ENCODE measurements at regions not wholly inside any gene's neighbourhood (a gene's known extent, or its start where the extent isn't known, plus 50 kb on each side); places are given as distances from the start of the nearest gene placed in this dataset.

DNA sequence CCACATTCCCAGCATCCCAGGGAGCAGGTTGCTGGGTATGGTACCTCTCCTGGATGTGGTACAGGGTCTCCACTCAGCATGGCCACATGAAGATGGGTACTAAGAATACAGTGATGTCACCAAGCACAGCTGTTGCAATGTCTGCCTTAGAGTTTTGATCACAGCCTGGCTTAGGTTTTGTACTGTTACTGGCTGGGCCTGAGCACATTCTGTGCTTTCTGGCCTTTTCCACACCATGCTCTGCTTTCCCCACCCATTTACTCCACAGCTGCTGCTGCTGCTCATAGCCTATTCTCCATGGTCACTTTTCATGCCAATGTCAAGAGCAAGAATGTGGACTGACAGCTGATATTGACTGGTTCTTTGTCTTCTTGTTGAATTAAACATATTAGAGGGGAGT, 481.9 kb downstream of the ARHGEF28 start:
- DNase-seq = no peak

DNA sequence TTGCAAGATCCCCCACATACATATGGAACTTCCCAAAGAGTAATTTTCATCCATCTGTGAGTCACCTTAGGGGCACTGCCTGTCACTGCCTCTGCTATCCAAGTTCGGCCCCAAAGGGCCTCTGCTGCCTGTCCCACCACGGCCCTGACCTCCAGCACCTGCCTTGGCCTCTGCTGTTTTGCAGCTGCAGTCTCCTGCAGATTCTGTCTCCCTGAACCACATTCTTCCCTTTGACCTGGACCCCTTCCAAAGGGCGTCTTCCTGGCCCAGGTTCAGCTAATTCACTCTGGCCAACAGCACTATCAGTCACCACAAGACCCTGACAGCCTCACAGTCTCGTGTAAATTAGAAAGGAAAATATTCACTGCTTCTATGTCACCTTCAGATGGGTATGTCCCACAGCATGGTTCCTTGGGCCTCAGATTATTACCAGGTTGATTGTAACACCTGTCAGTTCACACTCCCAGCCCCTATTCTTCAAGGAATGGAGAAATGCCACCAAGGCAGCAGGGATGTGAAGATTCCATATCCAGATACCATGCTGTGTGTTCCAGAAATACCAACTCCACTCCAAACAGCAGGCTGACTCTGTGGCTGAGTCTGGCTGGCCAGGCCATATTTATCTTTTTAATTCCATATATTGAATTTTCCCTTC, 479.3 kb downstream of the ARHGEF28 start:
- no peak for DNase-seq

DNA sequence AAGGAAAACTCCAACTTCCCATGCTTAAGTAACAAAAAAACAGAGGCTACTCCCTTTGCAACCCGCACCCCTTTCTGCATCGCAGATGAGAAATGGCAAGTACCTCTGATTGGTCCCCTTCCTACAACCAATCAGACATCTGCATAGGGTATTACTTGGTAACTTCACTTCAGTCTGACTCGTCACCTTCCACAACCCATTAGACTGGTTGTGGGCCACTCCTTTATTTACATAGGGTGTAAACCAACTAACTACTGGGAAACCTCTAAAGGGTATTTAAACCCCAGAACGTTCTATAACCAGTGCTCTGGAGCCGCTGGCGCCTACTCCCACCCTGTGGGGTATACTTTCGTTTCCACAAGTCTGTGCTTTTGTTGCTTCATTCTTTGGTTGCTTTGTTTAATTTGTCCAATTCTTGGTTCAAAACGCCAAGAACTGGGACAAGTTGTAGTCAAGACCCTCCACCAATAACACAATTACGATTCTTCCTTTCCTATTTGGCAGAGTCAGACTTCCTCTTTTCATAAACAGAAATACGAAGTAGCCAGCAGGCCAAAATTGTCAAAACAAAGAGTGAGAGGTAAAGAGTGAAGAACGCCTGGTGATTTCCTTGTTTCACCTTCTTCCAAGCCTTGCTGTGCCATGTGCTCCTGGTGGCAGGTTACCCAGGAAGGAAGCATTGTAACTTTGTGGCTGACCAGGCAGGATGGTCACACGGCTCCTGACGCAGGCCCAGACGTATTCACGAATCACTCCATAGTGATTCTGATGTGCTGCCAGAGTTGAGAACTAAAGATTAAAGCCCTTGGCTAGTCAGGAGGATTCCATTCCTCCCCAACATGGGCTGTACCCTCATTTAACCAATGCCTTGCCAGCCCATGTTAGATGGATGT, 477.4 kb downstream of the ARHGEF28 start:
- no peak for DNase-seq

DNA sequence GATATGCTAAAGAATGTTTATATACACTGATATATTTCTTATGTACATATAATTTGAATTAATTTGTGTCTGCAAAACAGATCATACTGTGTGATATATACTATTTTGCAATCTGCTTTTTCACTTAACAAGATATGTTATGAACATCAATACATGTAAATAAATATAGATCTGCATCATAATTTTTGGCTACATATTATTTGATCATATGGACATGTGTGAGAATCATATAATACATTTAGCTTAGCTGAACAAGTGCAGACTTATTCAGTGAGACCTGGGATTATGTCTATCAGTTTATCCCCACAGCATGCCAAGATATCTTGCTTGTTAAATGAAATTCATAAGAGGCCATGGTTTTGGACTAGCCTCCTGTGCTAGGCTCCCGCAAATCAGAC, 474.3 kb downstream of the ARHGEF28 start:
- DNase-seq = no peak

DNA sequence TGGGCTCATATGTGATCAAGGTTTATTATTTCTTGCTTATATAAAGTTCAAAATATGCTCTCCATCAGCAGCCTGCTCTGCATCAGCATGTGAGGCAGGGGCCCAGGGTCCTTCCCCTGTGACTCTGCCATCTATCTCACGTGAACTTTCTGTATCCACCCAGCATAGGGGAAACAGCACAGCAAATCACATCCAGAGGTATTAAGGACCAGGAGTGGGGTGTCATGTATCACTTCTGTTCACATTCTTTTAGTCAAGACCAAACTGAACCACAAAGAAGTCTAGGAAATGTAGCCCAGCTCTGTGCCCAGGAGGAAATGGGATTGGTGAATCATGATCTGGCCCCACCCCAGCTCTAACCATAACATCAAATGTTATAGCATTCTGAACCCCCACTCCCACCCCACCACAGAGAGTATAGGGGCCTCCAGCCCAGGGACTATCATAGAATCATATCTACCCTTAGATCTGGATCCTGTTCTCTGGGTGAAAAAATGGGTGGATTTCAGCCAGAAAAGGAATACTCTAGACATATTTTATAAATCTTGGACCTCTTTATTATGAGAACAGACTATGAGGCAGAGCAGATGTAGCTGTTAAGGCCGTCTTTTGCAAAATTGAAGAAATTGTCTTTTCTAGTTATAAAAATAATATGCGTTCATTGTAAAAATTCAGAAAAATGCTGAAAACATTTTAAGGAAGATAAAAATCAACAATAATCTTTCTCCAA, 473.7 kb downstream of the ARHGEF28 start:
- DNase-seq = no peak

DNA sequence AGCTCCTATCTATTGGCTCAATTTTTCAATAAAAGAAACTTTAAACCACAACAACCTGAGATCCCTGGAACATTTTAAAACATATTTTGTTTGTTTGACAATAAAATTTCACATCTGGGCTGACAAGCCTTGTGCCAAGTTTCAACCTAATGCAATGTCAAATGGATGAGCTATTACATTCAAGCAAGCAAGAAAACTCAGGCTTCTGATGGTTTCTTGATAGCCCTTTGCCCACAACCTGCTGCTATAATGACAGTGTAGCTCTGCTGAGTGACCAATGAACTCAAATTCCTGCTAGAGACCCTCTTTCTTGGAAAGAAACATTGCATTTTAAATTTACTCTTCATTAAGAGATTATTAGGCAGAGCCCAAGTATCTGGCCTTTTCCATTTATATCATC, 472.9 kb downstream of the ARHGEF28 start:
- no peak for DNase-seq

DNA sequence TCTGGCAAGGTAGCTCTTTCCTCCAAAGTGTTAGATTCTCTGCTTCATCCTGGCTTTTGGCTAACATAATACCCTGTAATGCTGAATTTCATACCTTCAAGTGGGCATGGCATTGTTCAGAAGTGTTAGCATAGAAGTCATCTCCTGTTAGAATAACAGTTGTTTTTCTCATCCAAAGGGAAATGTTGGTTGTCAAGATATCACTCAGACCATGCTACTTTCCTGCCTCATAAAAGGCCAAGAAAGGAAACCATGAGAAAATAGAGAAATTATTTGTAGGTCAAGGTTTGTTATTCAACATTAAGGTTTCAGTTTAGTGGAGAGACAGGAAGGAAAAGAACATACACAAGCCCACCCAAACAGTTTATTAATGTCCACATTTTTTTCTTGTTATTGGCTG, 472.5 kb downstream of the ARHGEF28 start:
- no peak for DNase-seq

DNA sequence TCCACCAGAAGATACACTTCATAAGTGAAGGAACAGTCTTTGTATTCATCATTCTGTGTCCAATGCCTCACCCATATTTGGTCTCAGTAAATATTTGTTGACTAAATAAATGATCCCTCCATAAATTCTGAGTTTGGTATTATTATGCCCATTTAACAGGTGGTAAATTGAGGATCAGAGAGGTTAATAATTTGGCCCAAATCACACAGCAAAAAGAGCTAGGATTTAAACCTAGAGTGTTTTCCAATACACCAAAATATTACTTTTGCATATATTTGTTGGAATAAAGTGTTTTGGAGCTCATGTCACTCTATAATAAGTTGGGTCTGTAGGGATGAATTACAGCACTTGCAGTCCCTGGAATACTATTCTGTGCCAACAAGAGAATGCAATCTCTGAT, 470.3 kb downstream of the ARHGEF28 start:
- DNase-seq = no peak

DNA sequence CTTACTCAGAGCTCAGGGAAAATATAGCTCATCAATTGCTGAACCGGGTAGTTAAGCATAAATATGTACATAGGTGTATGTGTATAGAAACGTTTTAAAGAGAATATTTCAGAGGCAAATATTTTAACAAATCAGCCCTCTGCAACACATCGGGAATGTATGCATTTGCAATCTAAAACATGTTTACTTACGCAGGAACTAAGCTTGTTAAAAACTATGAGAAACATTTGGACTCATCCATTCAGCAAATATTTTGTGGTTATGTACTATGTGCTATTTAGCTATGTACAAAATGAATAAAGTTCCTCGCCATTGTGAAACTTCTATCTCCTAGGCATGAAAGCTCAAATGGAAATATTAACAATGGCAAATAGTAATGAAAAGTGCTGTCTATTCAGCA, 469.9 kb downstream of the ARHGEF28 start:
- DNase-seq = no peak

DNA sequence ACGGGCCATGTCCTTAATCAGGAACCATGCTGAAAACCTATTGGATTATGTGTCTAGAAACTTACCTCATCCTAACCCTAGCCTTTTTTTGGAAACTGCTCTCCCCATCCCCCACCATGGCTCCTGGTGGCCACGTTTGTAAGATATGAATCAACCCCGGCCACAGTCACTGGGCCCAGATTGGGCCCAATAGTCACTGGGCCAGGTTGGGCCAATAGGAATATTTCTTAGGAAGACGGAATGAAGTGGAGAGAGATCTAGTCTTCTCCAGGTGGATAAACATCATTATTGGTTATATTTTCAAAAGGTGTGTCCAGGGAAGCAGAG, 468.7 kb downstream of the ARHGEF28 start:
- no peak for DNase-seq

DNA sequence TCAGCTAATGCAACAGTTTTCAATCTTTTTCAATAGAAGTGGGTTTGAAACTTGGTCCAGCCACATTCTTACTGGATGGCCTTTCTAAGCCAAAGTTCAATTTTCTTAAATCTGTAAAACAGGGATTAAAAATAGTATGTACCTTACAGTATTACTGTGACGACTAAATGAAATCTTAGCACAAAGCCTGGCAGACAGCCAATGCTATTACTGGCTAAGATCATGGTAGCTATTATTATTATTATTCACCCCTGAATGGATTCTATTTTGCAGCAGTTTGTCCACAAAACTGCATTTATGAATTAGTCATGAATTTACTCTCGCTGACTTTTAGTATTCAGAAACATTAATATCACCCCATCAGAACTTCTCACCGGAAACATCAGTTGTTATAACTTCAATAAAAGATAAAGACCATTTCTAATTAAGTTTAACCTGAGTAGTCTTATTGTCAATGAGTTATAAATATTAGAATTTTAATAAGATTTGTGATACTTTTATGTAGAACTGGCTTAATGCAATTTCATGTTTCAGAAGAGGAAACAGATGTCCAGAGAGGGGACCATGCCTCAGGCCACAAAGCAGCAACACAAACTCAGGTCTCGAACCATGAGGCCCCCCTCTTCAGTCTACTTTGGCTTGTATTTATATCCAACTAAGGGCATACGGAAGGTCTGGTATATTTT, 468.2 kb downstream of the ARHGEF28 start:
- no peak for DNase-seq

DNA sequence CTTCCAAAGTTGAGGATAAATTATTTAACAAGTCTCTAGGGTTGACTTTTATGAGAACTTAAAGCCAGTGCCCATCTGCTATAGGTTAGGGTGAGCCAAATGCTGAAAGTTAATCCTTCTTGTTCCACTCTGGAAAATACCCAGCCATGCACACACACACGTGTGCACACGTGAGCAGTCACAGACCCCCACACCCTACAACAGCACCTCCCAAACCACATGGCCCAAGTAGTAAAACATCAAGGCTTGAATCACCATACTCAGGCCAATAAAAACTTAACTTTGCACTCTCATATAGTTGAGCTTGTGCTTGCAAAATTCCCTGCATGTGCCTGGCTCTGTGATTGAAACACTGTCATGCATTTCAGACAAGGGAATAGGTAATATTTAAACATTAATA, 467.6 kb downstream of the ARHGEF28 start:
- DNase-seq = no peak

DNA sequence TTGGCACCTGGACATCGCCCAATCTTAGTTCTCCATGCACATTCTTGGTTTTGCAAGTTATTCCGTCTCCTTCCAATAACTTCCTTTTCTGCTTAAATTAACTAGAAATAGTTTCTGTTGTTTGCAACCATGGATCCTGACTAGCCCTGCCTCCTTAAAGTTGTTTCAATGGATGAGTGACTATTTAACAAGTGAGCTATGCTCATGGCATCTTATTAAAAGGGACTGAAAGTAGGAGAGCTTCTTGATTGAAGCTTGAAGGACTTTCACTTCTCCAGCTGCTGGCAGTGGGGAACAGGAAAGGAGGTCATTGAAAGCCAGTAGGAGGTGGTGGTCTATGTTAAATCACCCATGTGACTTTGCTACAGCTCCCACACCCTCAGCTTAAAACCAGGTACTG, 466.8 kb downstream of the ARHGEF28 start:
- DNase-seq = no peak

DNA sequence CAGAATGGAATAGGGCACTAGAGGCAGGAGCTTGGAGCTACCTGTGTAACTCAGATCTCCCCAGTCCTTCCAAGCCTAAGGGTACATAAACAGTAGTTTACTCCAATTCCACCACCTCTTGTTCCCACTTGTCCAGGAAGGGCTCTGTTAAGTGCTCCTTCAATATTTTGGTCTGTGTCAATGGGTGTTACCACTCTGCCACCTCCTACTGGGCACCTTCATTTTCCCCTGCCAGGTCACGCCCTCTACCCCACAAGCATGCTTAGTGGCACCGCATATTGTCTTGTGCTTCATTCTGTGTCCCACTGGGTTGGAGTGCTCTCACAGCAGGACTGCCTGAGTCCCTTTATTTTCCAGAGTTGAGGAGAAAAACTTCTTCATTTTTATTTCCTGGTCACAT, 459.8 kb downstream of the ARHGEF28 start:
- DNase-seq = no peak

DNA sequence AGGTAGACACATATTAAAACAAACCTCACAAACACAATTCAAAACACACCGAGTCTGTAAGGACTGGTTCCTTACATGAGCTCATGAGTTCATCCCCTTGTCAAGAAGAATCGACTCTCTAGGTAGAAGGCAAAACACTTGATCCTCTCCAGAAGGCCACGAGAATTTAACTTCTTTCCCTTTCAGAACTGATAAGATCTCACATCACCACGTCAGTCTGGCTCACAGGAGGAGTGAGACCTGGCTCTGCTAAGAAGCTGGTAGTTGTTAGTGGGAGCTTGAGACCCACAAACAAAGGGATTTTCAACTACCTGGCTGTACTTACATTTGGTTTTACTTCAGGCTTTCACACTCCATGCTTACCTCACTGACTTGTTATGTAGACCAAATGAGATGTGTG, 459.2 kb downstream of the ARHGEF28 start:
- DNase-seq = no peak

DNA sequence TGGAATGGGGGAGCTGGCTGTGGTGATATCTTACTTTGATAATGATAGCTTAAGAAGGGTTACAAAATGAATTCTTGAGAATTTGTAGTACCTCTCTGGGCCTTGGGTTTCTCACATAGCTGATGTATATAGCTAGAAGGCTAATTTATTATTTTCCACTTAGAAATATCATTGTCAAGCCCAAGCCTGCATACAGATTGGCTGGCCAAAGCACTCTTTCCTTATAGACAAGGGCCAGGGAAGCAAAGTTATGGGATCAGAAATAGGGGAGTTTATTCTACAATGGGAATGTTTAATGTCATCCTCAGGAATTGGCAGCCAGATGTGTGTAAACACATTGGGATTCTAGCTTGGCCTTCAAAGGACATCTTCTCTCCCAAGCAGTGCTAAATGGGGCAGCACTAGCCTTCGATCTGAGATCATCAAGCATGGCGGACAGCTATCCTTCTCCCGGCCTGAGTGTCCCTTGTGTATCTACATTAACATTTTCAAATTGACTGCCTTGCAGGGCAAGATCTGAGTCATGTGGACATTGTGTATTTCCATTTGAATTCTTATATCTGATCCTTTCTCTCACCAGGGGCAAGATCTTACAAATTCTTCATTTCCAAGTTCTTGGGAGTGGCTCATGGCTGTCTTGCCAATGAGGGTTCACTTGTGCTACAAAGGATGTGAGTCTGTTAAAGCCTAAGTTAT, 457.2 kb downstream of the ARHGEF28 start:
- no peak for DNase-seq

DNA sequence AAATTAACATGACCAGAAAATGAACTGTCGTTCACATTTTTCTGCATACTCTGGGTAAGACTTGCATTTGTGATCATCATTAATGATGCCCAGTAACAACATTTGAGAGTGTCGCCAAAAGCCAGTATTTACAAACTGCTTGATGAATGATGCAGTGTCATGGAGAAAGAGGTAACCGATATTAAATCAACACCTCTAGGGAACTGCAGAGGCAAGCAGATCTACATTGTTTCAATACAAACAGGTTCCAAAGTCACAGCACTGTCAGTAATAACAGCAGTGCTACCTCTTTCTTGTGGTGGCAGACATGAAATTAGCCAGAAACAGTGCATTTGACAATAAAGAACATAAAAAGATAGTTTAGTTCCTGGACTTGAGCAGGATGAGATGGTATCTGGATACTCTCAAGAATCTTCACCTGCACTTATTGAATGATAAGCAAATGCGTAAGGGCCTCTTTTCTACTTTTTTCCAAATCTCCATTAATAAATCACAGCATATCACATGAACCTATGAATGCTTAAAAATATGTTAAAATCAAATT, 456.6 kb downstream of the ARHGEF28 start:
- no peak for DNase-seq

DNA sequence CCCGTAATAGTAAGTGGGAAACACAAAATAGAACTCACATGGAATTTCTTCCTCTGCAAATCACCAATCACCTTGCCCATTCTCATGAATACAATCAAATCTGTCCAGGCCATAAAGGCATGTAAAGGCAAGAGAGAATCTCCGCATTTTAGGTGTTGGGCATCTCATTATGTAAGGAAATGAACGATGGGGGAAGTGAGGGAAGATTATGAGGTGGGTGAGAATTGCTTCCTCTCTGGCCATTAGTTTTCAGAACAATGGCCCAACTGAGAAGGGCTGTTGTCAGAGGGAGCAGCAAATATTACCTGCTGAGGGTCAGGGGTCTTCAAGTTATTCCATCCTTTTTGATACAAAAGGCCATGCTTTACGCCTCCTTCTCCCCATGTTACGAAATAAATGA, 455.1 kb downstream of the ARHGEF28 start:
- DNase-seq = no peak

DNA sequence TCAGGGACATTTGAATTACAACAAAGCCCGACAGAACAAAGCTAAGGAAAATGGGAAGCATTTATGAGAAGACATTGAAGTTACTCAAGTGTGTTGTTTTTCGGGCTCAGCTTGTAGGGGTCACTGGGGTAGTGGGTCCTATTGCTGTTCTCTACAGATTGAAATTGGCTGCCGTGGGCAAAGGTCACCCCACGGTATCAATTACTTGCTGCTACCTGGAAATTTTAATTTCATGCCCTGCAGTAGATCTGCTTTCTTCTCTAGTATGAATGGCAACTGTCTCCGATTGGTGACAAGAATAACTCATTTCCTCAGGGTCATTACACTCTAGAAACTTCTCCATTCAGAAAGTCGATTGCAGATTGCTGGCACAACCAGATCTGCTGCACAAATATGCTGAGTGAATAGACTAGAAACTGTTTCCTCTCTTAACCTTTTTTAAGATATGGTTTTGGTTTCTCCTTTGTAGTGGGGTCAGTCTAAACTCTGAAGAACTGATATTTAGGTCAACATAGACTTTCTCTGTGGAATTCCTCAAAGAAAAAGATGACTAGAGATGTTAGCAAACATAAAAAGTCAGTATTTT, 454.1 kb downstream of the ARHGEF28 start:
- no peak for DNase-seq

DNA sequence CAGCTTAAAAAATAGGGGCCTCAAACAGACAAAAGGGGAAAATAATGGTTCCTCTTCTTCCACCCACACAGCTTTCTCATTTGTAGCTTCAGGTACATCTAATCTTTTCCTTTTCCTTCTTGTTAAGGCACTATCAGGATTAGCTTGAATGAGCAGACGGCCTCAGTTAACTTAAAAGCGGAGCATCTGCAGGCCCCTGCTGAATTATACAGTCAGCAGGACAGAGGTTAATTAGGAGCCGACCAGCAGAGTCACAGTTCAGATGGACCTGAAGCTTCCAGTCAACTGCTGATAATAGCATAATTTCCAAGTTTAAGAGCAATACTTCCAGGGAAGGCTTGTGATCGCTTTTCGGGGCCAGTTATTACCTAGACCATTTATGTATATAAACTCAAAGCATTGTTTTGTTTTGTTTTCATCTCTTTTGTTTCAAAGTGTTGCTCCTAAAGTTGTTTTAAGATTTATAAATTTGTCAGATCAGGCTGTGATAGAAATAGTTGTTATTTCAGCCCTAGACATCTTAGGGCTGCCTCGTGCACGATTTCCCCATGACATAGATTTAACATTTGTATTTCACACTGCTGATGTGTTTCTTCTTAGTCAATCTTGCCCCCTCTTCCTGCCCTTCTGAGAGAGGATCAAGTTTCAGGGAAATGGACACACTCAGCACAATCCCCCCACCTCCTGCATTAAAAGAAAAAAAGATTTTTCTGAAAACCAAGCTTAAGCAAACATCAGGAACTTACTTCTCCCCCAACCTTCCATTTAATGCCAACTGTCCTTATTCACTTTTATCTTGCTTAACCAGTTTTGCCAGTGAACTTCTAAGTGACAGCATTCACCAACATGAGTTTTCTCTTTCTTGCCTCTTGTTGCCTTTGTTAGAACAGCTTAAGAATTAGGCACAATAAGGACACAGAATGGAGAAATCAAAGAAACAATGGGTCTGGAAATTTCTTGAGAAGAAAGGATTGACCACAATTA, 449.8 kb downstream of the ARHGEF28 start:
- no peak for DNase-seq

DNA sequence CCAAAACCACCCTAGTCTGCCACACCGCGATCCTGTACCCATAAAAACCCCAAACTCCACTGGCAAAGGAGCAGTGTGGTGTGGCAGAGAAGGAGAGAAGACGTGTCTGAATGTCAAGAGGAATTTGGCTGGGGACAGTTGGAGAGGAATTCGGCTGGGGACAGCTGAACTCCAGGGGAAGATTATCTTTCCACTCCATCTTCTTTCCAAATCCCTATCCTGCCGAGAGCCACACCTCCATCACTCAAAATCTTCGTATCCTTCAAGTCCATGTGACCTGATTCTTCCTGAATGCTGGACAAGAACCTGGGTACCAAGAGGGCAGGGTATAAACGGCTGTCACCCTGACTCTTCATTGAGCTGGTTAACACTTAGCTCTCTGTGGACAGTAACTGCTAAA, 448.1 kb downstream of the ARHGEF28 start:
- no peak for DNase-seq
